GM13976 (cell line): ENCODE measurements at regions not wholly inside any gene's neighbourhood (a gene's known extent, or its start where the extent isn't known, plus 50 kb on each side); places are given as distances from the start of the nearest gene placed in this dataset.

Source experiments
- DNase-seq: peaks from one replicate; pipeline ENCODE4 v3.0.0; 2012; ENCODE audit warnings: low spot score
- CTCF ChIP-seq: IDR thresholded peaks from 2 replicates; pipeline ENCODE4 v1.5.1; 2012; ENCODE audit warnings: borderline replicate concordance, mild to moderate bottlenecking; ENCODE audit not compliant: insufficient read depth; ENCODE audit errors: extremely low read depth, missing control alignments, control extremely low read depth
- in situ Hi-C: fragments of 300-500 bp; cut with MboI; formaldehyde crosslinking; loops from one replicate; pipeline ENCODE4 v1.12.0; 2022; ENCODE audit warnings: low sequenced_read_pairs, mixed read lengths, inconsistent platforms; ENCODE audit not compliant: unreplicated experiment

GRCh38 chr4:173801876-173802661, 272.0 kb upstream of the HAND2 start:
- DNase-seq: no peak
- in situ Hi-C loops: no loop called here
- TF ChIP-seq CTCF: no peak

GRCh38 chr4:173801361-173801760, 271.3 kb upstream of the HAND2 start:
- no peak for DNase-seq
- no peak for TF ChIP-seq CTCF
- in situ Hi-C loops: no loop called here

GRCh38 chr4:173797296-173797695, 267.3 kb upstream of the HAND2 start:
- no peak for DNase-seq
- no peak for TF ChIP-seq CTCF
- in situ Hi-C loops: no loop called here

- no peak for DNase-seq
- no peak for TF ChIP-seq CTCF
- in situ Hi-C loops: no loop called here
These were observed 264.6 kb upstream of the HAND2 start for GRCh38 chr4:173794662-173795061.

- in situ Hi-C loops: no loop called here
- TF ChIP-seq CTCF: no peak
- no peak for DNase-seq
These were observed 264.0 kb upstream of the HAND2 start for GRCh38 chr4:173793937-173794510.

GRCh38 chr4:173782660-173783059, 252.6 kb upstream of the HAND2 start:
- in situ Hi-C loops: no loop called here

More at GRCh38 chr4:173782660-173783059, 252.6 kb upstream of the HAND2 start:
- no peak for DNase-seq
- TF ChIP-seq CTCF: no peak
